Endodermal cell (in vitro differentiated cells): ENCODE measurements at regions not wholly inside any gene's neighbourhood (a gene's known extent, or its start where the extent isn't known, plus 50 kb on each side); places are given as distances from the start of the nearest gene placed in this dataset.
A peak's percentile ranks its signal among the peaks of the same experiment; 100 is the strongest.
"Not testable (repeated sequence)": the region's sequence is repeated elsewhere in the genome, so short reads cannot be mapped to it uniquely, and the experiment has no call there.

Experiments
- DNase-seq: peaks from one replicate; pipeline ENCODE4 v3.0.0-alpha.2; 2017
- H3K27ac ChIP-seq: 2 replicates; pipeline ENCODE4 v1.5.1; 2013; ENCODE audit warnings: mild to moderate bottlenecking, low read depth, low read length, moderate library complexity
- H3K27me3 ChIP-seq: 2 replicates; pipeline ENCODE4 v1.6.1; 2013; ENCODE audit warnings: mild to moderate bottlenecking, low read length, moderate library complexity; ENCODE audit not compliant: insufficient read depth, control insufficient read depth, poor library complexity, severe bottlenecking
- H3K36me3 ChIP-seq: 2 replicates; pipeline ENCODE4 v1.7.0; 2013; ENCODE audit warnings: mild to moderate bottlenecking, low read length, moderate library complexity; ENCODE audit not compliant: control insufficient read depth, insufficient read depth
- H3K4me1 ChIP-seq: one replicate; pipeline ENCODE4 v1.7.0; 2013; ENCODE audit warnings: low read length; ENCODE audit not compliant: control insufficient read depth, insufficient read depth
- H3K4me3 ChIP-seq: 2 replicates; pipeline ENCODE4 v1.5.1; 2013; ENCODE audit warnings: mild to moderate bottlenecking, low read length, moderate library complexity
- H3K9ac ChIP-seq: 2 replicates; pipeline ENCODE4 v1.6.1; 2013; ENCODE audit warnings: mild to moderate bottlenecking, low read length, moderate library complexity; ENCODE audit not compliant: poor library complexity, severe bottlenecking; ENCODE audit errors: extremely low read depth
- H3K9me3 ChIP-seq: 2 replicates; pipeline ENCODE4 v1.6.1; 2013; ENCODE audit warnings: mild to moderate bottlenecking, low read length, moderate library complexity; ENCODE audit not compliant: control insufficient read depth
- H3K27ac Mint-ChIP-seq: 2 replicates; pipeline ENCODE4 v1.8.0; 2020; ENCODE audit warnings: mixed read lengths
- H3K27me3 Mint-ChIP-seq: 2 replicates; pipeline ENCODE4 v1.8.0; 2021; ENCODE audit warnings: mild to moderate bottlenecking, mixed read lengths; ENCODE audit not compliant: insufficient read depth
- H3K36me3 Mint-ChIP-seq: 2 replicates; pipeline ENCODE4 v1.8.0; 2020; ENCODE audit warnings: low read depth, mixed read lengths
- H3K4me1 Mint-ChIP-seq: 2 replicates; pipeline ENCODE4 v1.8.0; 2020; ENCODE audit warnings: mixed read lengths
- H3K4me3 Mint-ChIP-seq: 2 replicates; pipeline ENCODE4 v1.8.0; 2020; ENCODE audit warnings: mild to moderate bottlenecking, moderate library complexity, mixed read lengths
- H3K9me3 Mint-ChIP-seq: 2 replicates; pipeline ENCODE4 v1.8.0; 2020; ENCODE audit warnings: mild to moderate bottlenecking, mixed read lengths
- CTCF ChIP-seq: fragments of 200-600 bp; sonication (generic); conservative IDR thresholded peaks from 2 replicates; pipeline ENCODE4 v1.5.0; 2021; ENCODE audit warnings: antibody characterized with exemption, mild to moderate bottlenecking
- WGBS, 2 experiments: methylation state at CpG; one replicate each; pipeline versions ENCODE4 v1.1.5 to v1.1.7; 2013; ENCODE audit warnings: missing lambda C conversion rate in 2 of 2, mixed read lengths in 1 of 2; ENCODE audit not compliant: insufficient coverage in 1 of 2, insufficient read length in 1 of 2; 5-methylcytosine and 5-hydroxymethylcytosine counted together

GRCh38 chr2:129806317-129806716, 173.1 kb upstream of the RAB6C start:
- WGBS, 2 experiments = 60 to 79% methylated on average over 5 to 8 of the region's 8 CpGs
- H3K4me1 Mint-ChIP-seq = peaks cover 32% of the 10 kb centered on the region
- TF ChIP-seq CTCF = no peak

GRCh38 chr2:129806990-129807389, 172.5 kb upstream of the RAB6C start:
- Histone ChIP-seq H3K27me3 (no peaks in the 10 kb centered on the region), H3K4me3 (no peak overlapping the region), H3K9ac (no peak overlapping the region), H3K36me3 (no peaks in the 10 kb centered on the region), H3K9me3 (no peaks in the 10 kb centered on the region), H3K4me1 (no peaks in the 10 kb centered on the region), H3K27ac (no peak overlapping the region)
- TF ChIP-seq CTCF = no peak
- no peak overlapping the region for H3K4me3 Mint-ChIP-seq
- peak; percentile 63 for DNase-seq
- H3K36me3 Mint-ChIP-seq = no peaks in the 10 kb centered on the region
- WGBS, 2 experiments = 47 to 52% methylated on average over 7 of the region's 7 CpGs
- H3K9me3 Mint-ChIP-seq = no peaks in the 10 kb centered on the region
- H3K4me1 Mint-ChIP-seq = peaks cover 29% of the 10 kb centered on the region
- H3K27me3 Mint-ChIP-seq = no peaks in the 10 kb centered on the region
- H3K27ac Mint-ChIP-seq = no peak overlapping the region

More at GRCh38 chr2:129806317-129806716, 173.1 kb upstream of the RAB6C start:
- Histone ChIP-seq H3K4me1 (no peaks in the 10 kb centered on the region), H3K27me3 (no peaks in the 10 kb centered on the region), H3K9me3 (no peaks in the 10 kb centered on the region), H3K4me3 (no peak overlapping the region), H3K27ac (no peak overlapping the region), H3K36me3 (no peaks in the 10 kb centered on the region), H3K9ac (no peak overlapping the region)
- peak; percentile 88 for DNase-seq
- no peaks in the 10 kb centered on the region for H3K27me3 Mint-ChIP-seq
- no peaks in the 10 kb centered on the region for H3K9me3 Mint-ChIP-seq
- H3K4me3 Mint-ChIP-seq = no peak overlapping the region
- H3K27ac Mint-ChIP-seq = peak overlapping the region; percentile 77
- no peaks in the 10 kb centered on the region for H3K36me3 Mint-ChIP-seq

GRCh38 chr2:129807642-129808338, 171.7 kb upstream of the RAB6C start:
- H3K9ac ChIP-seq, H3K27ac ChIP-seq, H3K4me1 ChIP-seq, H3K27me3 Mint-ChIP-seq, H3K4me3 Mint-ChIP-seq, H3K9me3 Mint-ChIP-seq, H3K36me3 Mint-ChIP-seq, H3K9me3 ChIP-seq, H3K27ac Mint-ChIP-seq, H3K4me3 ChIP-seq, H3K36me3 ChIP-seq, H3K27me3 ChIP-seq: not testable (repeated sequence)
- peak; percentile 44 for DNase-seq
- peaks cover 23% of the 10 kb centered on the region for H3K4me1 Mint-ChIP-seq
- 89 to 96% methylated on average over 5 to 20 of the region's 22 CpGs for WGBS, 2 experiments

GRCh38 chr2:129810521-129810920, 168.9 kb upstream of the RAB6C start:
- H3K9me3 Mint-ChIP-seq = peaks cover 19% of the 10 kb centered on the region

More at GRCh38 chr2:129810521-129810920, 168.9 kb upstream of the RAB6C start:
- Histone ChIP-seq H3K27ac (peak overlapping the region; percentile 61), H3K9ac (no peak overlapping the region), H3K9me3 (peaks cover 8% of the 10 kb centered on the region), H3K4me3 (no peak overlapping the region), H3K36me3 (no peaks in the 10 kb centered on the region), H3K27me3 (no peaks in the 10 kb centered on the region), H3K4me1 (no peaks in the 10 kb centered on the region)
- Mint-ChIP-seq H3K4me3 (no peak overlapping the region), H3K27me3 (no peaks in the 10 kb centered on the region), H3K4me1 (peaks cover 20% of the 10 kb centered on the region), H3K27ac (no peak overlapping the region), H3K36me3 (no peaks in the 10 kb centered on the region)
- 83 to 100% methylated on average over 2 to 3 of the region's 3 CpGs for WGBS, 2 experiments
- no peak for DNase-seq
- TF ChIP-seq CTCF = no peak
